GM12864 (cell line): ENCODE measurements at regions not wholly inside any gene's neighbourhood (a gene's known extent, or its start where the extent isn't known, plus 50 kb on each side); places are given as distances from the start of the nearest gene placed in this dataset.

Experiments used
- DNase-seq: peaks from one replicate; pipeline ENCODE4 v3.0.0-alpha.2; 2011; ENCODE audit warnings: low read depth
- H3K4me3 ChIP-seq: 2 replicates; pipeline ENCODE4 v1.5.1; 2011; ENCODE audit warnings: mild to moderate bottlenecking, low read depth, low read length, control low read depth
- CTCF ChIP-seq: IDR thresholded peaks from 2 replicates; pipeline ENCODE4 v1.5.1; 2011; ENCODE audit warnings: low read depth, mild to moderate bottlenecking, moderate library complexity, low read length, control low read depth, inconsistent platforms; ENCODE audit errors: missing control alignments

GRCh38 chr5:7330256-7330655 is 65.7 kb upstream of the ADCY2 start:
- TF ChIP-seq CTCF = no peak
- DNase-seq = no peak
- no peak overlapping the region for H3K4me3 ChIP-seq

GRCh38 chr5:7331131-7331530 is 64.8 kb upstream of the ADCY2 start:
- TF ChIP-seq CTCF = no peak
- no peak for DNase-seq
- no peak overlapping the region for H3K4me3 ChIP-seq
